Tibial nerve (tissue), 4 donors: ENCODE measurements at regions not wholly inside any gene's neighbourhood (a gene's known extent, or its start where the extent isn't known, plus 50 kb on each side); places are given as distances from the start of the nearest gene placed in this dataset.
A peak's percentile ranks its signal among the peaks of the same experiment; 100 is the strongest.
"Not testable (repeated sequence)": the region's sequence is repeated elsewhere in the genome, so short reads cannot be mapped to it uniquely, and the experiment has no call there.

Source experiments
- DNase-seq, 2 donors: peaks; one replicate each; pipeline ENCODE4 v3.0.0-alpha.2; 2019; ENCODE audit warnings: low spot score in 2 of 2
- H3K27ac ChIP-seq, 4 donors: fragments of 200-600 bp; sonication (generic) in 3 of 4; one replicate each; pipeline ENCODE4 v1.5.1; 2017 to 2019; ENCODE audit warnings: mild to moderate bottlenecking in 1 of 4
- H3K27me3 ChIP-seq, 2 donors: fragments of 200-600 bp; sonication (generic) in 1 of 2; one replicate each; pipeline versions ENCODE4 v1.5.1 to v1.6.0; 2017 to 2019
- H3K36me3 ChIP-seq, 3 donors: fragments of 200-600 bp; sonication (generic); one replicate each; pipeline ENCODE4 v1.5.1; 2018 to 2019
- H3K4me1 ChIP-seq, 4 donors: fragments of 200-600 bp; sonication (generic) in 3 of 4; one replicate each; pipeline ENCODE4 v1.5.1; 2017 to 2019
- H3K4me3 ChIP-seq, 4 donors: fragments of 200-600 bp; sonication (generic) in 3 of 4; one replicate each; pipeline ENCODE4 v1.5.1; 2017 to 2019; ENCODE audit warnings: mild to moderate bottlenecking in 1 of 4, moderate library complexity in 1 of 4
- H3K9me3 ChIP-seq, 4 donors: fragments of 200-600 bp; sonication (generic) in 3 of 4; one replicate each; pipeline ENCODE4 v1.5.1; 2017 to 2019
- WGBS, 2 donors: methylation state at CpG; one replicate each; pipeline ENCODE4 v1.1.5; 2018; 5-methylcytosine and 5-hydroxymethylcytosine counted together

- not testable (repeated sequence) for H3K27ac ChIP-seq, H3K36me3 ChIP-seq, H3K27me3 ChIP-seq, H3K4me1 ChIP-seq, H3K4me3 ChIP-seq, DNase-seq, H3K9me3 ChIP-seq
- WGBS, 2 donors, result 70 to 85% methylated on average over 3 of the region's 4 CpGs
Measured at GRCh38 chr9:40592406-40592805, 536.1 kb downstream of the FOXD4L6 start.

- H3K4me1 ChIP-seq, H3K27me3 ChIP-seq, H3K27ac ChIP-seq, DNase-seq, H3K36me3 ChIP-seq, H3K4me3 ChIP-seq, H3K9me3 ChIP-seq: not testable (repeated sequence)
- WGBS, 2 donors, result 61 to 75% methylated on average over 1 to 2 of the region's 2 CpGs
Measured at GRCh38 chr9:40591915-40592314, 536.6 kb downstream of the FOXD4L6 start.

- not testable (repeated sequence) for DNase-seq, H3K27ac ChIP-seq, H3K9me3 ChIP-seq, H3K4me3 ChIP-seq, H3K27me3 ChIP-seq, H3K4me1 ChIP-seq, H3K36me3 ChIP-seq
- WGBS, 2 donors, result 80 to 81% methylated on average over 3 to 11 of the region's 15 CpGs
Measured at GRCh38 chr9:40587475-40588195, 540.8 kb downstream of the FOXD4L6 start.

GRCh38 chr9:40584039-40584438 is 544.4 kb downstream of the FOXD4L6 start:
- peak overlapping the region in 1 of 4 donors; percentile 34 for H3K4me3 ChIP-seq
- H3K4me1 ChIP-seq, H3K36me3 ChIP-seq, H3K27me3 ChIP-seq, DNase-seq, H3K27ac ChIP-seq, H3K9me3 ChIP-seq: not testable (repeated sequence)
- WGBS, 2 donors, result 82 to 90% methylated on average over 41 to 46 of the region's 67 CpGs

- WGBS, 2 donors, result 47 to 75% methylated on average over 5 of the region's 7 CpGs
- not testable (repeated sequence) for H3K4me1 ChIP-seq, H3K27ac ChIP-seq, DNase-seq, H3K9me3 ChIP-seq, H3K36me3 ChIP-seq, H3K4me3 ChIP-seq, H3K27me3 ChIP-seq
Measured at GRCh38 chr9:40583230-40583629, 545.3 kb downstream of the FOXD4L6 start.

- H3K9me3 ChIP-seq, H3K4me3 ChIP-seq, H3K27me3 ChIP-seq, H3K27ac ChIP-seq, H3K36me3 ChIP-seq, H3K4me1 ChIP-seq, DNase-seq: not testable (repeated sequence)
- WGBS, 2 donors, result 69 to 89% methylated on average over 12 of the region's 12 CpGs
Measured at GRCh38 chr9:40578908-40579307, 549.6 kb downstream of the FOXD4L6 start.
